ENCODE measurements at regions not wholly inside any gene's neighbourhood (a gene's known extent, or its start where the extent isn't known, plus 50 kb on each side); places are given as distances from the start of the nearest gene placed in this dataset.

DNA sequence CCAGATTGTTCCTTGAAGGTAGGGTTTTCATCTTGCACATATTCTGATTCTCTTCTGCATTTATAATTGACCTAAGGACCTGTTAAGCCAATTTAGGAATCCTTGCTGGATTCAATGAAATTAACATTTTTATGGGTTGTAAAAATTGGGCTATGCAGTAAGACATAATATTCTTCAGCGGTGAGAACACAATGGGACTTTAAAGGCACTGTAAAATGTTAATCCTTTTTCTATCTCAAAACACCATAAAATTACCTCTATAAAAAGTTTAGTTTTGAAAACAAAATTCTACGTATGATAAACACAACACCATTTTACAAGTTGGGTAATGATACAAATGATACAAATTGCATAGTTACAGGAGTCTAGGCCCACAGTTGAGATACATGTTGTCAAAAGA lies 169.2 kb upstream of the DTNA start:
- Histone ChIP-seq H3K4me3 (ENCODE audit: insufficient read depth, low read length) (no peak overlapping the region), H2AFZ (ENCODE audit: low read length) (no peak overlapping the region), H3K27me3 (ENCODE audit: insufficient read depth, low read length) (no peaks in the 10 kb centered on the region), H3K9me3 (ENCODE audit: low read depth, low read length) (no peaks in the 10 kb centered on the region), H4K20me1 (ENCODE audit: insufficient read depth, low read length) (no peaks in the 10 kb centered on the region), H3K79me2 (ENCODE audit: insufficient read depth, low read length) (no peaks in the 10 kb centered on the region), H3K36me3 (ENCODE audit: insufficient read depth, low read length) (no peaks in the 10 kb centered on the region), H3K4me1 (ENCODE audit: insufficient read depth, low read length) (no peaks in the 10 kb centered on the region), H3K4me2 (ENCODE audit: insufficient read depth, low read length) (no peak overlapping the region), H3K27ac (ENCODE audit: low read depth, low read length) (no peak overlapping the region)
- TF ChIP-seq, protein P1, sequence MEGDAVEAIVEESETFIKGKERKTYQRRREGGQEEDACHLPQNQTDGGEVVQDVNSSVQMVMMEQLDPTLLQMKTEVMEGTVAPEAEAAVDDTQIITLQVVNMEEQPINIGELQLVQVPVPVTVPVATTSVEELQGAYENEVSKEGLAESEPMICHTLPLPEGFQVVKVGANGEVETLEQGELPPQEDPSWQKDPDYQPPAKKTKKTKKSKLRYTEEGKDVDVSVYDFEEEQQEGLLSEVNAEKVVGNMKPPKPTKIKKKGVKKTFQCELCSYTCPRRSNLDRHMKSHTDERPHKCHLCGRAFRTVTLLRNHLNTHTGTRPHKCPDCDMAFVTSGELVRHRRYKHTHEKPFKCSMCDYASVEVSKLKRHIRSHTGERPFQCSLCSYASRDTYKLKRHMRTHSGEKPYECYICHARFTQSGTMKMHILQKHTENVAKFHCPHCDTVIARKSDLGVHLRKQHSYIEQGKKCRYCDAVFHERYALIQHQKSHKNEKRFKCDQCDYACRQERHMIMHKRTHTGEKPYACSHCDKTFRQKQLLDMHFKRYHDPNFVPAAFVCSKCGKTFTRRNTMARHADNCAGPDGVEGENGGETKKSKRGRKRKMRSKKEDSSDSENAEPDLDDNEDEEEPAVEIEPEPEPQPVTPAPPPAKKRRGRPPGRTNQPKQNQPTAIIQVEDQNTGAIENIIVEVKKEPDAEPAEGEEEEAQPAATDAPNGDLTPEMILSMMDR (IDR thresholded peaks at IDR 0.05; ENCODE audit: extremely low read depth, low read depth, low read length), result no peak
- no peak for DNase-seq (ENCODE audit: insufficient read length, low spot score, missing footprints)

DNA sequence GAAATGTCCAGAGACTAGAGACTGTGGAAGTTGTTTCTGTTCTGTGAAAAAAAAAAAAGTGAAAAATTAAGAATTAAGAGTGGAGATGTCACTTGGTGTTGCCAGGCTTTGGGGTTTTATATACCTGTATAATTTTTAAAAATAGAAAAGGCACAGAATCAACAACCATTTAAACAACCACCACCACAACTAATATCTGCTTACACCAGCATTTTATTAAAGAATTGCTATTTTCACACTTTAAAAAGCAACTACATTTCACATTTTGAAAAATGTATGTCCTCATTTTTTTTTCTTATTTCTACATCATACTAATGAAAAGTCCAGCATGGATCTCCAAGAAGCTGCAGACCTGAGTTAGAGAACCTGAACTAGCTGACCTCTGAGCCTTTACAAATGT lies 167.5 kb upstream of the DTNA start:
- H3K27ac ChIP-seq (ENCODE audit: low read depth, low read length), result no peak overlapping the region
- H3K4me2 ChIP-seq (ENCODE audit: insufficient read depth, low read length), result no peak overlapping the region
- TF ChIP-seq, protein P1 (IDR thresholded peaks at IDR 0.05; ENCODE audit: extremely low read depth, low read depth, low read length), result no peak
- no peaks in the 10 kb centered on the region for H3K4me1 ChIP-seq (ENCODE audit: insufficient read depth, low read length)
- no peak overlapping the region for H3K4me3 ChIP-seq (ENCODE audit: insufficient read depth, low read length)
- no peaks in the 10 kb centered on the region for H3K36me3 ChIP-seq (ENCODE audit: insufficient read depth, low read length)
- H3K9me3 ChIP-seq (ENCODE audit: low read depth, low read length), result no peaks in the 10 kb centered on the region
- no peaks in the 10 kb centered on the region for H3K27me3 ChIP-seq (ENCODE audit: insufficient read depth, low read length)
- no peak overlapping the region for H2AFZ ChIP-seq (ENCODE audit: low read length)
- DNase-seq (ENCODE audit: insufficient read length, low spot score, missing footprints), result no peak
- H4K20me1 ChIP-seq (ENCODE audit: insufficient read depth, low read length), result no peaks in the 10 kb centered on the region
- no peaks in the 10 kb centered on the region for H3K79me2 ChIP-seq (ENCODE audit: insufficient read depth, low read length)

DNA sequence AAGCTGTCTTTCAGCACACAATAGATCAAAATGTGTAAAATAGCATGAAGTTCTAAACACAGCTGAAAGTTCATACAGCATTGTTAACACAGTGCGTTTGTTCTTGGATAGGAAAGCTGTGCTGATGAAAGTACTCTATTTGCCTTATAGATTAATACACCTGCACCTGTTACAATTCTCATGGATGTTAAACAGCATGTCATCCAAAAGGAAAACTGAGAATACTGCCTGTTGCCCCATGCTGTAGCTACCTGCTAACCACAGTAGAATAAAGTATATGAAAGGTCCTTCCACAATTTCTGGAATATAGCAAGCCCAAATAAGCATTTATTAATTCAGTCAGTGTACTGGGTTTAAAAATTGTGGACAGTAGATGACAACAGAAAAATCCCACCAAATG lies 166.7 kb upstream of the DTNA start:
- no peak for DNase-seq (ENCODE audit: insufficient read length, low spot score, missing footprints)
- TF ChIP-seq, protein P1 (IDR thresholded peaks at IDR 0.05; ENCODE audit: extremely low read depth, low read depth, low read length), result no peak
- H3K9me3 ChIP-seq (ENCODE audit: low read depth, low read length), result no peaks in the 10 kb centered on the region
- H3K27me3 ChIP-seq (ENCODE audit: insufficient read depth, low read length), result peaks cover 3% of the 10 kb centered on the region
- no peak overlapping the region for H3K27ac ChIP-seq (ENCODE audit: low read depth, low read length)
- H3K4me1 ChIP-seq (ENCODE audit: insufficient read depth, low read length), result no peaks in the 10 kb centered on the region
- no peaks in the 10 kb centered on the region for H3K36me3 ChIP-seq (ENCODE audit: insufficient read depth, low read length)
- H3K4me3 ChIP-seq (ENCODE audit: insufficient read depth, low read length), result no peak overlapping the region
- no peaks in the 10 kb centered on the region for H3K79me2 ChIP-seq (ENCODE audit: insufficient read depth, low read length)
- H2AFZ ChIP-seq (ENCODE audit: low read length), result no peak overlapping the region
- H4K20me1 ChIP-seq (ENCODE audit: insufficient read depth, low read length), result no peaks in the 10 kb centered on the region
- no peak overlapping the region for H3K4me2 ChIP-seq (ENCODE audit: insufficient read depth, low read length)

DNA sequence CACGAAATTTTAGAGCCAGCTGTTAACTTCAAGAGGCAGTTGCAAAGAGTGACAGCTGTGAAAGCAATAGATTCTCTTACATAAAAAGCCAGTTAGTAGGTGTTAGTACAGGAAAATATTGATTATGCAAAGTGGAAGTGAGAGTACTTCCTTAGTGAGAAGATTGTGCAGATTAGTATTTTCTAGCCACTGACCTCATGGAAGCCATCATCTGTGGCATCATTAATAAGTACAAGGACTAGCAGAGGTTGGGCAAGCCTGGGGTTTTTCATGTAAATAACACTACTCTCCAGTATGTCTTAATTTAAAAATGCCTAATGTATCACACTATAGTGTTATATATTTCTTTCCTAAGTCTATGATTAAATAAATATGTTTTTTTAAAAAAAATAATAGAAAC lies 166.2 kb upstream of the DTNA start:
- H3K27ac ChIP-seq (ENCODE audit: low read depth, low read length), result no peak overlapping the region
- TF ChIP-seq, protein P1 (IDR thresholded peaks at IDR 0.05; ENCODE audit: extremely low read depth, low read depth, low read length), result no peak
- H3K4me3 ChIP-seq (ENCODE audit: insufficient read depth, low read length), result no peak overlapping the region
- no peaks in the 10 kb centered on the region for H3K9me3 ChIP-seq (ENCODE audit: low read depth, low read length)
- H2AFZ ChIP-seq (ENCODE audit: low read length), result no peak overlapping the region
- H3K79me2 ChIP-seq (ENCODE audit: insufficient read depth, low read length), result no peaks in the 10 kb centered on the region
- DNase-seq (ENCODE audit: insufficient read length, low spot score, missing footprints), result no peak
- H3K4me2 ChIP-seq (ENCODE audit: insufficient read depth, low read length), result no peak overlapping the region
- H3K36me3 ChIP-seq (ENCODE audit: insufficient read depth, low read length), result no peaks in the 10 kb centered on the region
- H4K20me1 ChIP-seq (ENCODE audit: insufficient read depth, low read length), result no peaks in the 10 kb centered on the region
- peaks cover 3% of the 10 kb centered on the region for H3K27me3 ChIP-seq (ENCODE audit: insufficient read depth, low read length)
- H3K4me1 ChIP-seq (ENCODE audit: insufficient read depth, low read length), result no peaks in the 10 kb centered on the region

Measured in osteoblast (primary cell).